ENCODE measurements at regions not wholly inside any gene's neighbourhood (a gene's known extent, or its start where the extent isn't known, plus 50 kb on each side); places are given as distances from the start of the nearest gene placed in this dataset.
"Not testable (repeated sequence)": the region's sequence is repeated elsewhere in the genome, so short reads cannot be mapped to it uniquely, and the experiment has no call there.

DNA sequence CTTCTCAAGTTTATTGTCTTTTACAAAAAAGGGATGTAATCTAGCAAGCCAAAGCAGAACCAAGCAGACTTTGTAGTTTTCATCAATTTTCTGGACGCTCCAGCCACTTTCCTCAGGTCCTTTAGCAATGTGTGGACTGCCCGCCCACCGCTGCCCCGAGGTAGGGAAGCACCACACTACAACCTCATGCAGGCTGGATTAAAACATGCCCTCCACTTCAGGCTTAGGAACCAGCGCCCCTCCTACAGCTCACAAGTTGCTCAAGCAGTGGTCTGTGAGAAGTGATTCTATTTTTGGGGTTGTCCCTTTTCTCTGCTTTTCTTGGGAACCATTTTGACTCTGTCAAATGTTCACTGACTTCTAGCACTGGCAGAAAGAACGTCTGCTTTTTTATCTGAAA, 111.2 kb upstream of the OR4F16 start:
- H3K18ac ChIP-seq (ENCODE audit: low read depth, low read length); H2AFZ ChIP-seq (replicated peaks; ENCODE audit: low read length, poor library complexity); H4K20me1 ChIP-seq (ENCODE audit: insufficient read depth, low read length); H3K14ac ChIP-seq (replicated peaks; ENCODE audit: low read depth, low read length); BruUV-seq (replicated peaks); H3K27me3 ChIP-seq (ENCODE audit: control insufficient read depth, insufficient read depth, low read length); H3K27ac ChIP-seq (ENCODE audit: insufficient read depth, low read length); H3K79me1 ChIP-seq (ENCODE audit: low read depth in 1 of 2, low read length in 2 of 2); H4K91ac ChIP-seq (ENCODE audit: insufficient read depth, low read depth, low read length); H2BK120ac ChIP-seq (ENCODE audit: low read depth, low read length); dilution Hi-C loops (cut with HindIII; ENCODE audit: low sequenced_read_pairs, unreplicated experiment); H2BK20ac ChIP-seq (ENCODE audit: low read depth, low read length); H3K9me3 ChIP-seq (ENCODE audit: control insufficient read depth, insufficient read depth, low read length); CTCF ChIA-PET; H2BK5ac ChIP-seq (ENCODE audit: low read depth, low read length, poor library complexity, severe bottlenecking); POLR2A ChIA-PET (ENCODE audit: unreplicated experiment); H4K8ac ChIP-seq (ENCODE audit: low read depth in 2 of 2, low read length in 2 of 2); H3K9ac ChIP-seq (ENCODE audit: low read depth, low read length); H3K4ac ChIP-seq (ENCODE audit: low read depth, low read length); H3K23ac ChIP-seq (ENCODE audit: low read depth, low read length); in situ Hi-C loops (cut with MboI; ENCODE audit: low sequenced_read_pairs); H3K9me1 ChIP-seq (ENCODE audit: insufficient read depth, low read length); H2AK5ac ChIP-seq (ENCODE audit: low read depth, low read length); H3K4me1 ChIP-seq (ENCODE audit: control insufficient read depth, insufficient read depth, low read length); H3K4me2 ChIP-seq (ENCODE audit: low read depth, low read length); H4K5ac ChIP-seq (ENCODE audit: low read depth, low read length); ATAC-seq (ENCODE audit: low read depth); H2AK9ac ChIP-seq (replicated peaks; ENCODE audit: low read depth, low read length, poor library complexity); H2BK15ac ChIP-seq (ENCODE audit: low read depth, low read length); H3K36me3 ChIP-seq (ENCODE audit: control insufficient read depth, insufficient read depth, low read length); H3K56ac ChIP-seq (ENCODE audit: extremely low read depth, insufficient read depth, low read length); DNase-seq; H3K4me3 ChIP-seq (ENCODE audit: insufficient read depth, low read depth, low read length); intact Hi-C loops (cut with micrococcal nuclease): not testable (repeated sequence)
- WGBS, 2 experiments (ENCODE audit: extremely low coverage in 2 of 2, insufficient read length in 1 of 2) = no CpG with 5 or more reads among the region's 6 CpGs

DNA sequence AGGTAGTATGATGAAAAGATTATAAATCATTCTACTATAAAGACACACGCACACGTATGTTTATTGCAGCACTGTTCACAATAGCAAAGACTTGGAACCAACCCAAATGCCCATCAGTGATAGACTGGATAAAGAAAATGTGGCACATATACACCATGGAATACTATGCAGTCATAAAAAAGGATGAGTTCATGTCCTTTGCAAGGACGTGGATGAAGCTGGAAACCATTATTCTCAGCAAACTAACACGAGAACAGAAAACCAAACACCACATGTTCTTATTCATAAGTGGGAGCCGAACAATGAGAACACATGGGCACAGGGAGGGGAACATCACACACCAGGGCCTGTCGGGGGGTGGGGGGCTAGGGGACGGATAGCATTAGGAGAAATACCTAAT, 113.9 kb upstream of the OR4F16 start:
- H3K79me1 ChIP-seq (ENCODE audit: low read depth in 1 of 2, low read length in 2 of 2); POLR2A ChIA-PET (ENCODE audit: unreplicated experiment); H3K56ac ChIP-seq (ENCODE audit: extremely low read depth, insufficient read depth, low read length); H2AFZ ChIP-seq (replicated peaks; ENCODE audit: low read length, poor library complexity); H4K20me1 ChIP-seq (ENCODE audit: insufficient read depth, low read length); H2BK15ac ChIP-seq (ENCODE audit: low read depth, low read length); ATAC-seq (ENCODE audit: low read depth); H3K27me3 ChIP-seq (ENCODE audit: control insufficient read depth, insufficient read depth, low read length); H2BK120ac ChIP-seq (ENCODE audit: low read depth, low read length); H3K9me3 ChIP-seq (ENCODE audit: control insufficient read depth, insufficient read depth, low read length); H2BK20ac ChIP-seq (ENCODE audit: low read depth, low read length); H3K4me1 ChIP-seq (ENCODE audit: control insufficient read depth, insufficient read depth, low read length); intact Hi-C loops (cut with micrococcal nuclease); H2AK9ac ChIP-seq (replicated peaks; ENCODE audit: low read depth, low read length, poor library complexity); BruUV-seq (replicated peaks); H4K5ac ChIP-seq (ENCODE audit: low read depth, low read length); DNase-seq; H2AK5ac ChIP-seq (ENCODE audit: low read depth, low read length); H3K9ac ChIP-seq (ENCODE audit: low read depth, low read length); H4K8ac ChIP-seq (ENCODE audit: low read depth in 2 of 2, low read length in 2 of 2); in situ Hi-C loops (cut with MboI; ENCODE audit: low sequenced_read_pairs); H3K4ac ChIP-seq (ENCODE audit: low read depth, low read length); CTCF ChIA-PET; H3K14ac ChIP-seq (replicated peaks; ENCODE audit: low read depth, low read length); H3K4me3 ChIP-seq (ENCODE audit: insufficient read depth, low read depth, low read length); H3K9me1 ChIP-seq (ENCODE audit: insufficient read depth, low read length); H4K91ac ChIP-seq (ENCODE audit: insufficient read depth, low read depth, low read length); H3K23ac ChIP-seq (ENCODE audit: low read depth, low read length); H3K36me3 ChIP-seq (ENCODE audit: control insufficient read depth, insufficient read depth, low read length); H3K18ac ChIP-seq (ENCODE audit: low read depth, low read length); dilution Hi-C loops (cut with HindIII; ENCODE audit: low sequenced_read_pairs, unreplicated experiment); H2BK5ac ChIP-seq (ENCODE audit: low read depth, low read length, poor library complexity, severe bottlenecking); H3K4me2 ChIP-seq (ENCODE audit: low read depth, low read length); H3K27ac ChIP-seq (ENCODE audit: insufficient read depth, low read length): not testable (repeated sequence)
- no CpG with 5 or more reads among the region's 7 CpGs for WGBS, 2 experiments (ENCODE audit: extremely low coverage in 2 of 2, insufficient read length in 1 of 2)
